Activated CD4-positive, alpha-beta T cell treated with anti-CD3 and anti-CD28 coated beads, Interleukin-2, amount 10 ng/mL, durations not matched to agents 7 days and 5 days (primary cell): ENCODE measurements at regions not wholly inside any gene's neighbourhood (a gene's known extent, or its start where the extent isn't known, plus 50 kb on each side); places are given as distances from the start of the nearest gene placed in this dataset.

ENCODE experiments used
- CTCF ChIA-PET: fragments of 350-600 bp; sonication (Branson Sonifier 250); formaldehyde crosslinking; loops from one replicate; lab custom pipeline; 2021; ENCODE audit warnings: antibody characterized with exemption; lab: Charles Lee
- POLR2A ChIA-PET: fragments of 350-600 bp; sonication (Branson Sonifier 250); formaldehyde crosslinking; loops from one replicate; lab custom pipeline; 2021; ENCODE audit warnings: antibody characterized with exemption; lab: Charles Lee
- DNase-seq: peaks from one replicate; pipeline ENCODE4 v3.0.0-alpha.2; 2020
- H3K27ac Mint-ChIP-seq: one replicate; pipeline ENCODE4 v1.8.0; 2021; ENCODE audit warnings: mild to moderate bottlenecking, moderate library complexity, mixed read lengths
- H3K27me3 Mint-ChIP-seq: one replicate; pipeline ENCODE4 v1.8.0; 2021; ENCODE audit warnings: mixed read lengths
- H3K36me3 Mint-ChIP-seq: one replicate; pipeline ENCODE4 v1.8.0; 2021; ENCODE audit warnings: low read depth, mixed read lengths
- H3K4me1 Mint-ChIP-seq: one replicate; pipeline ENCODE4 v1.8.0; 2021; ENCODE audit warnings: mixed read lengths
- H3K4me3 Mint-ChIP-seq: one replicate; pipeline ENCODE4 v1.8.0; 2021; ENCODE audit warnings: mild to moderate bottlenecking, moderate library complexity, mixed read lengths
- H3K9me3 Mint-ChIP-seq: one replicate; pipeline ENCODE4 v1.8.0; 2021; ENCODE audit warnings: mixed read lengths

DNA sequence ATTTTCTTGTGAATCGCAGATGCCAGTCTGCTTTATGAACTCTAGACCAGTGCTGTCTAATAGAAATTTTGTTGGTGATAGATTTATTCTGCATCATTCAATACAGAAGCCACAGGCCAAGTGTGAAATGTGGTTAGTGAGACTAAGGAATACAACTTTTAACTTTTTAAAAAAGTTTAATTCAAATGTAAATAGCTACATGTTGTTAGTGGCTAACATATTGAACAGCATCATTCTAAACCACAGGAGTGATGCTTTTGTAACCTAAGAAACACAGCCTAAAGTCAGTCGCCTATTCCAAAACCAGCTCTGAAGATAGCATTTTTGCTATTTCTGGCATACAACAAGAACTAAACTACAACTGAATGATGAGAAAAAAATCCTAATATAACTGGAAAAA lies 164.8 kb upstream of the CBLB start:
- H3K27ac Mint-ChIP-seq: no peak overlapping the region
- H3K27me3 Mint-ChIP-seq: no peaks in the 10 kb centered on the region
- ChIA-PET CTCF (interaction anchor here (1.5 kb wide), 1 partner anchor 13 kb away, joined by 4 read pairs; no protein-coding TSS in a partner anchor), POLR2A (no interaction called here)
- no peaks in the 10 kb centered on the region for H3K4me1 Mint-ChIP-seq
- DNase-seq: no peak
- H3K36me3 Mint-ChIP-seq: peaks cover 2% of the 10 kb centered on the region
- no peaks in the 10 kb centered on the region for H3K9me3 Mint-ChIP-seq
- H3K4me3 Mint-ChIP-seq: no peak overlapping the region

DNA sequence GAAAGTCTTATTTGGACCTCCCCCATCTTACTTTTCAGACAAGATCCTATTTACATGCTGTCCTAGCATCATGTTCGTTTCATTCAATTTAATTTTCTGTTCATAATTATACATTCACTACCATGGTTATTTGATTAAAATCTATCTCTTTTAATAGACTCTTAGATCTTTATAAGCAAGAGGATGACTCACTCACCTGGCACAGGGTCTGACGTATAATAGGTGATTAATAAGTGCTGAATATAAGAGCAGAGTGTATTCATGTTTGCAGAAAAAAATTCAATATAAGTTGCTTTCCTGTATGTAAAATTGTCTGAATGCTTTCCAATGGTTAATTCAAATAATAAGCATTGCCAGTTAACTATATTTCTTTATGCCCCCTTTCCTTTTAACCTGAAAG lies 165.5 kb upstream of the CBLB start:
- Mint-ChIP-seq H3K4me1 (no peaks in the 10 kb centered on the region), H3K9me3 (no peaks in the 10 kb centered on the region), H3K27me3 (no peaks in the 10 kb centered on the region), H3K27ac (no peak overlapping the region), H3K36me3 (peaks cover 2% of the 10 kb centered on the region), H3K4me3 (no peak overlapping the region)
- DNase-seq: no peak
- ChIA-PET CTCF (interaction anchor here (0.8 kb wide), 1 partner anchor 12 kb away, joined by 3 read pairs; no protein-coding TSS in a partner anchor), POLR2A (no interaction called here)

DNA sequence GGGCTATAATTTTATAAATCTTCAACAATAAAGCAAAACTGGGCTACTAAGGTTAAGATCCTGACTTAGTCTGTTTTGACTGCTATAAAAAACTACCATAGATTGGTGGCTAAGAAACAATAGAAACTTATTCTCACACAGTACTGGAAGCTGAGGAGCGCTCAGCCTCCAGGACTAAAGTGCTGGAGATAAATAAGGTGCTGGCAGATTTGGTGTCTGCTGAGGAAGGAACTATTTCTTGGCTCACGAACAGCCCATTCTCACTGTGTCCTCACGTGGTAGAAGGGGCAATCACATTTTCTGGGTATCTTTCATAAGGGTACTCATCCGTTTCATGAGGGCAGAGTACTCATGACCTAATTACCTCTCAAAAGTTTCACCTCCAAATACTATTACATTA lies 166.8 kb upstream of the CBLB start:
- Mint-ChIP-seq H3K27me3 (no peaks in the 10 kb centered on the region), H3K27ac (no peak overlapping the region), H3K4me3 (no peak overlapping the region), H3K4me1 (peaks cover 3% of the 10 kb centered on the region), H3K36me3 (peaks cover 6% of the 10 kb centered on the region), H3K9me3 (peaks cover 3% of the 10 kb centered on the region)
- ChIA-PET POLR2A (no interaction called here), CTCF (no interaction called here)
- DNase-seq: no peak

DNA sequence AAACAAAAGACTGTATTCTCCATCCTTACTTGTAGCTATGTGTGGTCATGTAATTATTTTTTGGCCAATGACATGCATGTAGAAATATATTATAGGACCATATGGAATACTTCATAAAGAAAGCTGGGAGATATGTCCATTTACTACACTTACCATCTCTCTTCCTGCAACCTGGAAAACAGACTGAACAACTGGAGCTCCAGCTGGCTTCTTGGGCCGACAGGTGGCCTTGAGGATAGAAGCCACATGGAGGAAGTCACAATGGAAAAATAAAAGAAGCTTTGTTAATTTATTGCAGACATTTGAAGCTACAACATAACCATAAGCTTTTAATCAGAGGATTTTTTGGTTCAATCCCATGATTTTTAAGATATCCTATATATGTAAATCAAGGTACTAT lies 167.9 kb upstream of the CBLB start:
- no peak for DNase-seq
- ChIA-PET POLR2A (no interaction called here), CTCF (interaction anchor here (1.3 to 1.5 kb wide), 2 partner anchors 9 to 10 kb away, joined by 4 read pairs; no protein-coding TSS in a partner anchor)
- Mint-ChIP-seq H3K36me3 (peaks cover 6% of the 10 kb centered on the region), H3K4me1 (peaks cover 3% of the 10 kb centered on the region), H3K27me3 (no peaks in the 10 kb centered on the region), H3K4me3 (no peak overlapping the region), H3K9me3 (peaks cover 5% of the 10 kb centered on the region), H3K27ac (no peak overlapping the region)

DNA sequence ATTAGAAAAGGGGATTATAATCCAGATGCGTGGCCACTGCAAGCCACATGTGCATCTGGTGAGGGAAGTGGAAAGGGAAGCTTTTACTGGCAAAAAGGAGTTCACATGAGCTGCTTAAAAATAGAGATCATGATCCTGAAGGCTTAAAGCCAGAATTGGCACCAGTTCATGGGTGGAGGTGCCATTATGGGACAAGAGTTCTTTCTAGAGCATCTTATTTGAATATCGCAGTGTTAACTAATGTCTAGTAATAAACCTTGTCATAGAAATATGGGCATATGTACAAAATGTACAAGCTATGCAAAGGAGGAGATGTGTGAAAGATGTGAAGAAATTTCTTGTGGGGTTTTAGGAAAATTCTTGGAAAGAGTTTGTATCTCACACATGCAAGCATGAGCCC lies 178.4 kb upstream of the CBLB start:
- Mint-ChIP-seq H3K4me1 (no peaks in the 10 kb centered on the region), H3K27ac (no peak overlapping the region), H3K27me3 (no peaks in the 10 kb centered on the region), H3K36me3 (peaks cover 7% of the 10 kb centered on the region), H3K9me3 (peaks cover 13% of the 10 kb centered on the region), H3K4me3 (no peak overlapping the region)
- CTCF ChIA-PET: interaction anchor here (1.4 to 1.9 kb wide), 3 partner anchors 8 to 14 kb away, joined by 3 to 4 read pairs (median 4); no protein-coding TSS in a partner anchor
- POLR2A ChIA-PET: no interaction called here
- DNase-seq: no peak

DNA sequence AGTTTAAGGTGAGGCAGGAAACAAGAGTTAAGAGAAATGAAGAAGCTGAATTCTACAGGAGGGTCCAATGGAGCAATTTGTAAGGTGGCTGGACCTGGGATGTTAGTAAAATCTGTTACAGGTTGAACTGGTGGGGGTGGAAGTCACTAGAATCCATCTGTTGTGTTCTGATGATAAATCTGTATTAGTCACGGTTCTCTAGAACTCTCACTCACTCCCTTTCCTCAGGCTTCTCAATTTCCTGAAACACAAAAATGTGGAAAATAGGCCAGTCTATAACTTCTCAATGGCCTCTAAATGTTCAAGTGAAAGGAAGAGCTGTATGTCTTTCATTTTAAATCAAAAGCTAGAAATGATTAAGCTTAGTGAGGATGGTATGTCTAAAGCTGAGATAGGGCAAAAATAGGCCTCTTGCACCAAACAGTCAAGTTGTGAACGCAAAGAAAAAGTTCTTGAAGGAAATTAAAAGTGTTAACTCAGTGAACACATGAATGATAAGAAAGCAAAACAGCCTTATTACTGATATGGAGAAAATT lies 180.2 kb upstream of the CBLB start:
- POLR2A ChIA-PET: no interaction called here
- Mint-ChIP-seq H3K27ac (no peak overlapping the region), H3K9me3 (peaks cover 10% of the 10 kb centered on the region), H3K4me1 (no peaks in the 10 kb centered on the region), H3K36me3 (peaks cover 5% of the 10 kb centered on the region), H3K27me3 (no peaks in the 10 kb centered on the region), H3K4me3 (no peak overlapping the region)
- DNase-seq: no peak
- CTCF ChIA-PET: interaction anchor here (0.9 to 1.5 kb wide), 3 partner anchors 12 to 267 kb away, joined by 3 to 4 read pairs (median 3); no protein-coding TSS in a partner anchor

DNA sequence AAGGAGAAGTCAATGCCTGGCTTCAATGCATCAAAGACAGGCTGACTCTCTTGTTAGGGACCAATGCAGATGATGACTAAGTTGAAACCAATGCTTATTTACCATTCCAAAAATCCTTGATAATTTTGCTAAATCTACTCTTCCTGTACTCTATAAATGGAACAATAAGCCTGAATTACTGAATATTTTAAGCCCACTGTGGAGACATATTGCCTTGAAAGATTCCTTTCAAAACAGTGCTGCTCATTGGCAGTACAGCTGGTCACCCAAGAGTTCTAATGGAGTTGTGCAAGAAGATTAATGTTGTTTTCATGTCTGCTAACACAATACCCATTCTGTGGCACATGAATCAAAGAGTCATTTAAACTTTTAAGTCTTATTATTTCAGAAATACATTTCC lies 181.0 kb upstream of the CBLB start:
- no peak overlapping the region for H3K27ac Mint-ChIP-seq
- CTCF ChIA-PET: interaction anchor here (1.3 kb wide), 1 partner anchor 267 kb away, joined by 3 read pairs; no protein-coding TSS in a partner anchor
- no peak for DNase-seq
- peaks cover 5% of the 10 kb centered on the region for H3K36me3 Mint-ChIP-seq
- H3K4me3 Mint-ChIP-seq: no peak overlapping the region
- H3K9me3 Mint-ChIP-seq: peaks cover 11% of the 10 kb centered on the region
- H3K27me3 Mint-ChIP-seq: no peaks in the 10 kb centered on the region
- POLR2A ChIA-PET: no interaction called here
- no peaks in the 10 kb centered on the region for H3K4me1 Mint-ChIP-seq

DNA sequence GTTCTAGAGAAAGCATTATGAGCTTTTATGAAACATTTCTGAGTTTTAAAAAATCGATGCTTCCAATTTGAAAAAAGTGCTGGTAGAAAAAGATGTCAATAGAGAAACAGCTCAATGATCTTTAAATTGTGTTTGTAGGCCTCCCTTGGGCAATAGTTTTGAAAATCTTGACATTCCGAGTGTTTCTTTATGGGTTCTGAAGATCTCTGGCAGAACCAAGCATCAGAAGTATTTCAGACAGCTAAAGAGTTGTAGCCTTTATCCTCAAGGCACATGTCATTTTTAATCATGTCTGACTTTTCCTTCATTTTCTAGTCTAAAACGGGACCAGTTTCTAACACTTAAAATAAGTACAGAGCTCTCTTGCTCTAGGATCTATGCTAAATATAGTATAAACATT lies 188.1 kb upstream of the CBLB start:
- no peaks in the 10 kb centered on the region for H3K27me3 Mint-ChIP-seq
- DNase-seq: no peak
- no peaks in the 10 kb centered on the region for H3K4me1 Mint-ChIP-seq
- H3K9me3 Mint-ChIP-seq: peaks cover 11% of the 10 kb centered on the region
- POLR2A ChIA-PET: no interaction called here
- no peak overlapping the region for H3K27ac Mint-ChIP-seq
- CTCF ChIA-PET: interaction anchor here (1.0 kb wide), 1 partner anchor 11 kb away, joined by 3 read pairs; no protein-coding TSS in a partner anchor
- peaks cover 2% of the 10 kb centered on the region for H3K36me3 Mint-ChIP-seq
- H3K4me3 Mint-ChIP-seq: no peak overlapping the region

DNA sequence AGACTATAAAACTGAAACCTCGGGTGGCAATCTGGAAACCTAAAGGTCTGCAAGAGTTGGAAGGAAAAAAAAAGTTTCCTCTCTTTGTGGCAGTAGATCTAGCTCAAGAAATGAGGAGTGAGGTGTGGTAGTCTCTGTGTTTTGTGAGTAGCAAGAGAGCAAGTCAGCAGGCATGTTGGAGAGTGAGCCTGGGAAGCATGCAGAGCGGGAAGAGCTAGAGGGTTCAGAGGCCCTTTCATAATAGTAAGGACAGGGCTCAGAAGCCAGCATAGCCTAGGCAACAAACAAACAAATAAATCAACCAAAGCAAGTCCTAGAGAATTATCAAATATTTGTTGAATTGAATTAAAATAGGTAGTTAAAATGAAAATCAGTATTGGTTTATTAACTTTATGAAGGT lies 189.7 kb upstream of the CBLB start:
- Mint-ChIP-seq H3K36me3 (peaks cover 4% of the 10 kb centered on the region), H3K27ac (no peak overlapping the region), H3K4me3 (no peak overlapping the region), H3K4me1 (no peaks in the 10 kb centered on the region), H3K9me3 (peaks cover 11% of the 10 kb centered on the region), H3K27me3 (no peaks in the 10 kb centered on the region)
- POLR2A ChIA-PET: no interaction called here
- no peak for DNase-seq
- CTCF ChIA-PET: interaction anchor here (0.9 kb wide), 1 partner anchor 13 kb away, joined by 3 read pairs; no protein-coding TSS in a partner anchor

DNA sequence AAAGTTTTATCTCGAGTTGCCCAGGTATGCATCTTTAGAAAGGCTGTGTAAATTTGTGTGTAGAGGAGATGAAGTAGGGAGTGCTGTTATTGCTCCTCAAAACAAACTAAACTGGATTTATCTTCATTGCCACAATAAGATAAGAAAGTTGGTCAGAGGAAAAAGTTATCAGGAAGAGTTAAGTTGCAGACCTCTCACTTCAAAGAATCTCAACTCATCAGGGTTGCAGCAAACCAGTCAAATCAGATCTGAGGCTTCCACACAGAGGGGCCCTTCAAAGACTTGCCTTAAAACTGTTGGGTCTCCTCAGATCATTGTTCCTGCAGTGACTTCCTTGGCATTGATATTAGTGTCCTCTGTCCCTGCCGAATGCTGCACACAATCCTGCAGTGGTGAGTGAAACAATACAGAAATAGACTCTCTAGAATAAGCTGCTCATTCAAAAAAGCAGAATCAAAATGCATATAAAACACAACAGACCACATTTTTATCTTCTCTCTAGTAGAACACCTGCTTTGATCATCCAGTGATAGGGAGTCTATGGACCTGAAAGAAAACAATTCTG lies 191.2 kb upstream of the CBLB start:
- ChIA-PET CTCF (no interaction called here), POLR2A (no interaction called here)
- Mint-ChIP-seq H3K4me1 (no peaks in the 10 kb centered on the region), H3K27me3 (no peaks in the 10 kb centered on the region), H3K4me3 (no peak overlapping the region), H3K36me3 (peaks cover 3% of the 10 kb centered on the region), H3K27ac (no peak overlapping the region), H3K9me3 (peaks cover 18% of the 10 kb centered on the region)
- no peak for DNase-seq

DNA sequence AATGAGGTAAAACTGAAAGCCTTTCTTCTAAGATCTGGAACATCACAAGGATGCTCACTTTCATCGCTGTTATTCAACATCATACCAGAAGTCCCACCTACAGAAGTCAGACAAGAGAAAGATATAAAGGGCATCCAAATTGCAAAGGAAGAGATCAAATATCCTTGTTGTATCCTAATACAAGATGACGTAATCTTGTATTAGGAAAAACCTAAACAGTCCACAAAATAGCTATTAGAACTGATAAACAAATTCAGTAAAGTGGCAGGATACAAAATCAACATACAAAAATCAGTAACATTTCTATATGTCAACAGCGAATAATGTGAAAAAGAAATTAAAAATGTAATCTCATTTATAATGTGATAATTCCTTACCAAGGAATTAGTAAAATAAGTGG lies 195.1 kb upstream of the CBLB start:
- H3K4me3 Mint-ChIP-seq: no peak overlapping the region

DNA sequence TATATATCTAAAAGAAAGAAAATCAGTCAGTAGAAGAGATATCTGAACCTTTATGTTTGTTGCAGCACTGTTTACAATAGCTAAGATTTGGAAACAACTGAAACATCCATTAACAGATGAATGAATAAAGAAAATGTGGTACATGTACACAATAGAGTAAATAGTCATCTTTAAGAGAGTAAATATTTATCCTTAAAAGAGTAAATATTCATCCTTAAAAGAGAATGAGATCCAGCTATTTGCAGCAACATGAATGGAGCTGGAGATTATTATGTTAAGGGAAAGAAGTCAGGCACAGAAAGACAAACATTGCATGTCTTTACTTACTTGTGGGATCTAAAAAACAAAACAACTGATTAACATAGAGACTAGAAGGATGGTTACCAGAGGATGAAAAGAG lies 197.0 kb upstream of the CBLB start:
- H3K27ac Mint-ChIP-seq: no peak overlapping the region
- H3K36me3 Mint-ChIP-seq: peaks cover 5% of the 10 kb centered on the region
- no peak for DNase-seq
- ChIA-PET POLR2A (no interaction called here), CTCF (interaction anchor here (0.6 kb wide), 1 partner anchor 10 kb away, joined by 3 read pairs; no protein-coding TSS in a partner anchor)
- peaks cover 10% of the 10 kb centered on the region for H3K4me1 Mint-ChIP-seq
- peaks cover 23% of the 10 kb centered on the region for H3K9me3 Mint-ChIP-seq
- no peaks in the 10 kb centered on the region for H3K27me3 Mint-ChIP-seq
- no peak overlapping the region for H3K4me3 Mint-ChIP-seq

More for the DNA sequence above, 195.1 kb upstream of the CBLB start:
- Mint-ChIP-seq H3K36me3 (peaks cover 3% of the 10 kb centered on the region), H3K27ac (no peak overlapping the region), H3K9me3 (peaks cover 22% of the 10 kb centered on the region), H3K27me3 (no peaks in the 10 kb centered on the region), H3K4me1 (peaks cover 6% of the 10 kb centered on the region)
- CTCF ChIA-PET: interaction anchor here (0.8 kb wide), 1 partner anchor 187 kb away, joined by 3 read pairs; no protein-coding TSS in a partner anchor
- POLR2A ChIA-PET: no interaction called here
- DNase-seq: no peak

DNA sequence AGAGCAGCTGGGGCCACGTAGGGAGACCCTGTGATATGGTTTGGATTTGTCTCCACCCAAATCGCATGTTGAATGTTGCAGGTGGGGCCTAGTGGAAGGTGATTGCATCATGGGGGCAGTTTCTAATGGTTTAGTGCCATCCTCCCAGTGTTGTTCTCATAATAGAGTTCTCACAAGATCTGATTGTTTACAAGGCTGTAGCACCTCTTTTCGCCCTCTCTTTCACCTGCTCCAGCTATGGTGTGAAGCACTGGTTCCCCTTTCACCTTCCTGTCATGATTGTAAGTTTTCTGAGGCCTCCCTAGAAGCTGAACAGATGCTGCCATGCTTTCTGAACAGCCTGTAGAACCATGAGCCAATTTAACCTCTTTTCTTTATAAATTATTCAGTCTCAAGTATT lies 198.9 kb upstream of the CBLB start:
- peaks cover 5% of the 10 kb centered on the region for H3K36me3 Mint-ChIP-seq
- H3K9me3 Mint-ChIP-seq: peaks cover 26% of the 10 kb centered on the region
- no peak overlapping the region for H3K27ac Mint-ChIP-seq

More for the DNA sequence above, 198.9 kb upstream of the CBLB start:
- Mint-ChIP-seq H3K4me3 (no peak overlapping the region), H3K4me1 (peaks cover 10% of the 10 kb centered on the region), H3K27me3 (no peaks in the 10 kb centered on the region)
- ChIA-PET POLR2A (no interaction called here), CTCF (interaction anchor here (0.7 kb wide), 1 partner anchor 560 kb away, joined by 3 read pairs; no protein-coding TSS in a partner anchor)
- no peak for DNase-seq
